RWPE1 (cell line): ENCODE measurements at regions not wholly inside any gene's neighbourhood (a gene's known extent, or its start where the extent isn't known, plus 50 kb on each side); places are given as distances from the start of the nearest gene placed in this dataset.

Experiments used
- CTCF ChIA-PET: fragments of 350-600 bp; sonication (Branson Sonifier 250); formaldehyde crosslinking; extraction: SDS; loops from one replicate; lab custom pipeline; 2021; lab: Yijun Ruan, JAX
- POLR2A ChIA-PET: fragments of 400-600 bp; formaldehyde crosslinking; extraction: SDS; loops from one replicate; lab custom pipeline; 2020; ENCODE audit warnings: antibody characterized with exemption; ENCODE audit not compliant: low non-redundant PET; lab: Yijun Ruan, JAX
- DNase-seq: peaks from one replicate; pipeline ENCODE4 v3.0.0; 2012; ENCODE audit warnings: low spot score
- H3K27ac ChIP-seq: fragments of 450-650 bp; 2 replicates; pipeline ENCODE4 v1.5.1; 2017
- CTCF ChIP-seq: fragments of 450-650 bp; conservative IDR thresholded peaks from 2 replicates; pipeline ENCODE4 v1.5.1; 2017; ENCODE audit warnings: low read depth, mild to moderate bottlenecking

- no peak for TF ChIP-seq CTCF
- no peak for DNase-seq
- ChIA-PET CTCF (interaction anchor here (0.6 kb wide), 1 partner anchor 251 kb away, joined by 4 read pairs; no protein-coding TSS in a partner anchor), POLR2A (no interaction called here)
- H3K27ac ChIP-seq = no peak overlapping the region
These were observed 142.6 kb upstream of the OTX2 start for GRCh38 chr14:56952766-56953473.

GRCh38 chr14:56949828-56950227 is 139.5 kb upstream of the OTX2 start:
- DNase-seq = no peak
- H3K27ac ChIP-seq = no peak overlapping the region
- no peak for TF ChIP-seq CTCF
- ChIA-PET POLR2A (no interaction called here), CTCF (no interaction called here)

GRCh38 chr14:56945291-56945690 is 135.0 kb upstream of the OTX2 start:
- no peak for DNase-seq
- no peak for TF ChIP-seq CTCF
- POLR2A ChIA-PET = no interaction called here
- CTCF ChIA-PET = no interaction called here
- no peak overlapping the region for H3K27ac ChIP-seq

- no peak for TF ChIP-seq CTCF
- no peak for DNase-seq
- no peak overlapping the region for H3K27ac ChIP-seq
- ChIA-PET CTCF (interaction anchor here (0.5 kb wide), 1 partner anchor 376 kb away, joined by 3 read pairs; no protein-coding TSS in a partner anchor), POLR2A (no interaction called here)
These were observed 134.1 kb upstream of the OTX2 start for GRCh38 chr14:56944397-56944796.

- TF ChIP-seq CTCF = no peak
- H3K27ac ChIP-seq = no peak overlapping the region
- POLR2A ChIA-PET = no interaction called here
- peak; percentile 4 for DNase-seq
- CTCF ChIA-PET = no interaction called here
These were observed 123.2 kb upstream of the OTX2 start for GRCh38 chr14:56933446-56933845.

- ChIA-PET CTCF (no interaction called here), POLR2A (no interaction called here)
- no peak overlapping the region for H3K27ac ChIP-seq
- no peak for DNase-seq
- no peak for TF ChIP-seq CTCF
These were observed 108.7 kb upstream of the OTX2 start for GRCh38 chr14:56918849-56919574.
